ENCODE measurements at regions not wholly inside any gene's neighbourhood (a gene's known extent, or its start where the extent isn't known, plus 50 kb on each side); places are given as distances from the start of the nearest gene placed in this dataset.

- no peak for TF ChIP-seq EP300 (IDR thresholded peaks at IDR 0.05)
- TF ChIP-seq CTCF (IDR thresholded peaks at IDR 0.05): no peak
- TF ChIP-seq POLR2A (IDR thresholded peaks at IDR 0.05): no peak
- Histone ChIP-seq H3K36me3 (no peaks in the 10 kb centered on the region), H3K4me1 (no peaks in the 10 kb centered on the region), H3K27ac (no peak overlapping the region), H3K9me3 (no peaks in the 10 kb centered on the region), H3K27me3 (peaks cover 0 to 4% of the 10 kb centered on the region in 2 donors), H3K4me3 (no peak overlapping the region)
- WGBS, 2 donors: 75 to 77% methylated on average over 12 of the region's 12 CpGs
- DNase-seq (ENCODE audit: low spot score in 2 of 2): no peak
Observed at GRCh38 chr22:48258064-48258701, 1495.7 kb downstream of the TBC1D22A start.

- TF ChIP-seq EP300 (IDR thresholded peaks at IDR 0.05) (no peak), CTCF (IDR thresholded peaks at IDR 0.05) (no peak), POLR2A (IDR thresholded peaks at IDR 0.05) (no peak)
- no peaks in the 10 kb centered on the region for H3K4me1 ChIP-seq
- no peaks in the 10 kb centered on the region for H3K9me3 ChIP-seq
- no peak for DNase-seq (ENCODE audit: low spot score in 2 of 2)
- H3K4me3 ChIP-seq: no peak overlapping the region
- no peak overlapping the region for H3K27ac ChIP-seq
- WGBS, 2 donors: 33 to 49% methylated on average over 7 of the region's 7 CpGs
- no peaks in the 10 kb centered on the region for H3K36me3 ChIP-seq
- H3K27me3 ChIP-seq: peaks cover 0 to 4% of the 10 kb centered on the region in 2 donors
Observed at GRCh38 chr22:48257685-48258055, 1495.2 kb downstream of the TBC1D22A start.

GRCh38 chr22:48256776-48257684 is 1494.6 kb downstream of the TBC1D22A start:
- H3K27ac ChIP-seq: no peak overlapping the region
- H3K27me3 ChIP-seq: peaks cover 0 to 4% of the 10 kb centered on the region in 2 donors
- H3K36me3 ChIP-seq: no peaks in the 10 kb centered on the region
- H3K4me1 ChIP-seq: no peaks in the 10 kb centered on the region
- WGBS, 2 donors: 59 to 71% methylated on average over 18 to 21 of the region's 21 CpGs
- no peak for DNase-seq (ENCODE audit: low spot score in 2 of 2)
- no peaks in the 10 kb centered on the region for H3K9me3 ChIP-seq
- no peak overlapping the region for H3K4me3 ChIP-seq
- TF ChIP-seq EP300 (IDR thresholded peaks at IDR 0.05): no peak

GRCh38 chr22:48256041-48256739 is 1493.7 kb downstream of the TBC1D22A start:
- Histone ChIP-seq H3K4me3 (no peak overlapping the region), H3K27me3 (peaks cover 0 to 4% of the 10 kb centered on the region in 2 donors), H3K27ac (no peak overlapping the region), H3K9me3 (no peaks in the 10 kb centered on the region), H3K36me3 (no peaks in the 10 kb centered on the region), H3K4me1 (no peaks in the 10 kb centered on the region)
- 64 to 71% methylated on average over 17 of the region's 17 CpGs for WGBS, 2 donors
- TF ChIP-seq POLR2A (IDR thresholded peaks at IDR 0.05): no peak
- TF ChIP-seq CTCF (IDR thresholded peaks at IDR 0.05): no peak
- TF ChIP-seq EP300 (IDR thresholded peaks at IDR 0.05): no peak
- DNase-seq (ENCODE audit: low spot score in 2 of 2): no peak

- H3K9me3 ChIP-seq: no peaks in the 10 kb centered on the region
- no peak overlapping the region for H3K27ac ChIP-seq
- H3K36me3 ChIP-seq: no peaks in the 10 kb centered on the region
- H3K4me3 ChIP-seq: no peak overlapping the region
- no peaks in the 10 kb centered on the region for H3K4me1 ChIP-seq
- peaks cover 0 to 4% of the 10 kb centered on the region in 2 donors for H3K27me3 ChIP-seq
- TF ChIP-seq EP300 (IDR thresholded peaks at IDR 0.05) (no peak), CTCF (IDR thresholded peaks at IDR 0.05) (no peak), POLR2A (IDR thresholded peaks at IDR 0.05) (no peak)
- 8 to 9% methylated on average over 13 of the region's 13 CpGs for WGBS, 2 donors
- DNase-seq (ENCODE audit: low spot score in 2 of 2): no peak
Observed at GRCh38 chr22:48254311-48254873, 1491.9 kb downstream of the TBC1D22A start.

All from tibial nerve (tissue), 4 donors.